ENCODE measurements at regions not wholly inside any gene's neighbourhood (a gene's known extent, or its start where the extent isn't known, plus 50 kb on each side); places are given as distances from the start of the nearest gene placed in this dataset.

DNA sequence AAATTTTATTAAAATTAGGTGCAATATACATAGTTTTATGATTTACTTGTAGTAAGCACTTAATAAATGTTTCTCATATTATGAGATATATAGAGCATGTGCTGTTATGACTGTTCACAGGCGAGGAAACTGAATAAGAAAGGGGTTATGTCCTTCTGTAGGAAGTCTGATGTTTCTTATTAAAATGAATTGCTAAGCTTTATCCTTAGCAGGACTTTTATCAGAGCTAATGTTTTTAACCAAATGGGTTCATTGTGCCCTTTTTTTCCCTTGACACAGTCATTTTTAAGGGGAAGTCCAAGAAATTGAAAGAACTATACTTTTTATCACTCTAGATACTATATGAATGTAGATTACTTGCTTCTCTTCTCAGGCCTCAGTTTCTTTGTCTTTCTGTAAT is 285.2 kb downstream of the PTPRC start:
- TF ChIP-seq, protein P1, sequence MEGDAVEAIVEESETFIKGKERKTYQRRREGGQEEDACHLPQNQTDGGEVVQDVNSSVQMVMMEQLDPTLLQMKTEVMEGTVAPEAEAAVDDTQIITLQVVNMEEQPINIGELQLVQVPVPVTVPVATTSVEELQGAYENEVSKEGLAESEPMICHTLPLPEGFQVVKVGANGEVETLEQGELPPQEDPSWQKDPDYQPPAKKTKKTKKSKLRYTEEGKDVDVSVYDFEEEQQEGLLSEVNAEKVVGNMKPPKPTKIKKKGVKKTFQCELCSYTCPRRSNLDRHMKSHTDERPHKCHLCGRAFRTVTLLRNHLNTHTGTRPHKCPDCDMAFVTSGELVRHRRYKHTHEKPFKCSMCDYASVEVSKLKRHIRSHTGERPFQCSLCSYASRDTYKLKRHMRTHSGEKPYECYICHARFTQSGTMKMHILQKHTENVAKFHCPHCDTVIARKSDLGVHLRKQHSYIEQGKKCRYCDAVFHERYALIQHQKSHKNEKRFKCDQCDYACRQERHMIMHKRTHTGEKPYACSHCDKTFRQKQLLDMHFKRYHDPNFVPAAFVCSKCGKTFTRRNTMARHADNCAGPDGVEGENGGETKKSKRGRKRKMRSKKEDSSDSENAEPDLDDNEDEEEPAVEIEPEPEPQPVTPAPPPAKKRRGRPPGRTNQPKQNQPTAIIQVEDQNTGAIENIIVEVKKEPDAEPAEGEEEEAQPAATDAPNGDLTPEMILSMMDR (IDR thresholded peaks at IDR 0.05): no peak
- no peak for TF ChIP-seq POLR2AphosphoS5 (IDR thresholded peaks at IDR 0.05)
- TF ChIP-seq POLR2A (IDR thresholded peaks at IDR 0.05): no peak

Data from suprapubic skin (tissue), 4 donors.